Hematopoietic multipotent progenitor cell treated with erythropoietin and hydrocortisone succinate and interleukin-3 and kit ligand, for 15 days (in vitro differentiated cells): ENCODE measurements at regions not wholly inside any gene's neighbourhood (a gene's known extent, or its start where the extent isn't known, plus 50 kb on each side); places are given as distances from the start of the nearest gene placed in this dataset.

ENCODE experiments used
- DNase-seq: peaks from one replicate; pipeline ENCODE4 v3.0.0-alpha.2; 2015; ENCODE audit warnings: low spot score

- no peak for DNase-seq
Measured at GRCh38 chr4:174438711-174439110, 83.6 kb downstream of the HPGD start.

- no peak for DNase-seq
Measured at GRCh38 chr4:174437749-174438148, 84.5 kb downstream of the HPGD start.

- no peak for DNase-seq
Measured at GRCh38 chr4:174437324-174437723, 85.0 kb downstream of the HPGD start.

- DNase-seq = no peak
Measured at GRCh38 chr4:174436377-174436776, 85.9 kb downstream of the HPGD start.

GRCh38 chr4:174435974-174436373, 86.3 kb downstream of the HPGD start:
- no peak for DNase-seq

GRCh38 chr4:174434455-174434854, 87.8 kb downstream of the HPGD start:
- DNase-seq = no peak

GRCh38 chr4:174430576-174430975, 91.7 kb downstream of the HPGD start:
- DNase-seq = no peak

- DNase-seq = no peak
Measured at GRCh38 chr4:174429701-174430410, 92.4 kb downstream of the HPGD start.

GRCh38 chr4:174427571-174428140, 94.6 kb downstream of the HPGD start:
- no peak for DNase-seq

GRCh38 chr4:174425669-174426068, 96.6 kb downstream of the HPGD start:
- DNase-seq = no peak

GRCh38 chr4:174423257-174423944, 98.9 kb downstream of the HPGD start:
- peak; percentile 38 for DNase-seq

- DNase-seq = no peak
Measured at GRCh38 chr4:174422893-174423256, 99.4 kb downstream of the HPGD start.

- no peak for DNase-seq
Measured at GRCh38 chr4:174420316-174420715, 102.0 kb downstream of the HPGD start.

GRCh38 chr4:174418640-174419212, 103.6 kb downstream of the HPGD start:
- no peak for DNase-seq

GRCh38 chr4:174408841-174409552, 113.3 kb downstream of the HPGD start:
- no peak for DNase-seq

- no peak for DNase-seq
Measured at GRCh38 chr4:174406383-174406782, 115.9 kb downstream of the HPGD start.

- DNase-seq = no peak
Measured at GRCh38 chr4:174405923-174406322, 116.4 kb downstream of the HPGD start.

- DNase-seq = no peak
Measured at GRCh38 chr4:174404677-174405076, 117.6 kb downstream of the HPGD start.

- DNase-seq = no peak
Measured at GRCh38 chr4:174403177-174403543, 119.1 kb downstream of the HPGD start.

GRCh38 chr4:174402470-174403176, 118.9 kb downstream of the CEP44 start:
- no peak for DNase-seq

- DNase-seq = no peak
Measured at GRCh38 chr4:174401471-174402130, 117.9 kb downstream of the CEP44 start.
